Esophagus squamous epithelium (tissue), 4 donors: ENCODE measurements at regions not wholly inside any gene's neighbourhood (a gene's known extent, or its start where the extent isn't known, plus 50 kb on each side); places are given as distances from the start of the nearest gene placed in this dataset.

ENCODE experiments used
- POLR2A ChIP-seq, 4 donors: fragments of 450-650 bp; IDR thresholded peaks; one replicate each; pipeline ENCODE4 v1.6.1; 2017; ENCODE audit warnings: antibody characterized with exemption in 4 of 4, mild to moderate bottlenecking in 4 of 4, moderate library complexity in 3 of 4
- TF ChIP-seq, protein P1 (sequence below), 6 experiments: fragments of 450-650 bp in 4 of 6; fragments of 200-600 bp in 2 of 6; sonication (generic) in 2 of 6; IDR thresholded peaks; one replicate each; pipeline ENCODE4 v1.5.1; 2016 to 2019; ENCODE audit warnings: antibody characterized with exemption in 6 of 6, mild to moderate bottlenecking in 4 of 6, moderate library complexity in 4 of 6

DNA sequence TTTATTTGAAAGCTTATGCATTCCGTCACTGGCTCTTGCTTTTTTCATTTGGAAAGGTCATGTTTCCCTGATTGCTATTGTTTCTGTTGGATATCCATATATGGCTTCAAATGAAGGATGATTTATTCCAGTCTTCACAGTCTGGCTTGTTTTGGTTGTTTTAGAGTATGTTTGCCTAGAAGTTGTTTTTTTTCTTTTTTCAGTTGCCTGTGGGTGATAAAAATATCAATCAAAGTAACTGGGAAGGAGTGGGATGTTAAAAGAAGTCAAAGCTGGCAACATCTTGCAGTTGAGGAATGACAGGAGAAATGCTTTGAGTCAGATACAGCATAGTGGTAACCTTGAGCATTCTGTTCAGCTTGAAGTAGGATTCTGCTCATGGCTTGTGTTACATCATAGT, 610.5 kb downstream of the PLOD2 start:
- TF ChIP-seq, protein P1, sequence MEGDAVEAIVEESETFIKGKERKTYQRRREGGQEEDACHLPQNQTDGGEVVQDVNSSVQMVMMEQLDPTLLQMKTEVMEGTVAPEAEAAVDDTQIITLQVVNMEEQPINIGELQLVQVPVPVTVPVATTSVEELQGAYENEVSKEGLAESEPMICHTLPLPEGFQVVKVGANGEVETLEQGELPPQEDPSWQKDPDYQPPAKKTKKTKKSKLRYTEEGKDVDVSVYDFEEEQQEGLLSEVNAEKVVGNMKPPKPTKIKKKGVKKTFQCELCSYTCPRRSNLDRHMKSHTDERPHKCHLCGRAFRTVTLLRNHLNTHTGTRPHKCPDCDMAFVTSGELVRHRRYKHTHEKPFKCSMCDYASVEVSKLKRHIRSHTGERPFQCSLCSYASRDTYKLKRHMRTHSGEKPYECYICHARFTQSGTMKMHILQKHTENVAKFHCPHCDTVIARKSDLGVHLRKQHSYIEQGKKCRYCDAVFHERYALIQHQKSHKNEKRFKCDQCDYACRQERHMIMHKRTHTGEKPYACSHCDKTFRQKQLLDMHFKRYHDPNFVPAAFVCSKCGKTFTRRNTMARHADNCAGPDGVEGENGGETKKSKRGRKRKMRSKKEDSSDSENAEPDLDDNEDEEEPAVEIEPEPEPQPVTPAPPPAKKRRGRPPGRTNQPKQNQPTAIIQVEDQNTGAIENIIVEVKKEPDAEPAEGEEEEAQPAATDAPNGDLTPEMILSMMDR (IDR thresholded peaks at IDR 0.05), result no peak
- TF ChIP-seq POLR2A (IDR thresholded peaks at IDR 0.05), result no peak
